H1 (cell line): ENCODE measurements at regions not wholly inside any gene's neighbourhood (a gene's known extent, or its start where the extent isn't known, plus 50 kb on each side); places are given as distances from the start of the nearest gene placed in this dataset.

Experiments used
- CTCF ChIA-PET: fragments of 300-600 bp; sonication (Branson Sonifier 250); formaldehyde crosslinking; loops from one replicate; lab custom pipeline; 2021; ENCODE audit not compliant: partially characterized antibody; lab: Charles Lee
- POLR2A ChIA-PET: fragments of 300-600 bp; sonication (Branson Sonifier 250); formaldehyde crosslinking; loops from one replicate; lab custom pipeline; 2021; ENCODE audit warnings: inconsistent platforms; ENCODE audit not compliant: partially characterized antibody; lab: Charles Lee
- DNase-seq, 2 experiments: peaks; one replicate each; pipeline versions ENCODE4 v3.0.0 to v3.0.0-alpha.2; 2010 to 2022; ENCODE audit warnings: low spot score in 2 of 2, low read depth in 1 of 2, mixed read lengths in 1 of 2
- FAIRE-seq: peaks from 2 replicates; lab custom pipeline; 2011; peaks lifted over from hg19 to GRCh38; lab: Jason Lieb, UNC
- H2AFZ ChIP-seq: 2 replicates; pipeline ENCODE4 v1.8.1; 2012; ENCODE audit warnings: low read length, inconsistent platforms
- H2AK5ac ChIP-seq: 2 replicates; pipeline ENCODE4 v1.6.1; 2013; ENCODE audit warnings: low read depth, low read length
- H2BK120ac ChIP-seq: replicated peaks from 2 replicates; pipeline ENCODE3; 2013; ENCODE audit warnings: low read depth, low read length, inconsistent platforms
- H2BK12ac ChIP-seq: 2 replicates; pipeline ENCODE4 v1.6.1; 2013; ENCODE audit warnings: low read depth, low read length
- H2BK15ac ChIP-seq: 2 replicates; pipeline ENCODE4 v1.6.1; 2013; ENCODE audit warnings: low read length
- H2BK20ac ChIP-seq: 2 replicates; pipeline ENCODE4 v1.6.1; 2013; ENCODE audit warnings: low read length
- H2BK5ac ChIP-seq: 2 replicates; pipeline ENCODE4 v1.6.1; 2013; ENCODE audit warnings: low read depth, low read length
- H3K14ac ChIP-seq: 2 replicates; pipeline ENCODE4 v1.6.1; 2013; ENCODE audit warnings: inconsistent platforms; ENCODE audit not compliant: insufficient read length
- H3K18ac ChIP-seq: 2 replicates; pipeline ENCODE4 v1.6.1; 2013; ENCODE audit warnings: low read length; ENCODE audit errors: extremely low read depth
- H3K23ac ChIP-seq: 2 replicates; pipeline ENCODE4 v1.6.1; 2013; ENCODE audit warnings: inconsistent platforms; ENCODE audit not compliant: insufficient read length
- H3K23me2 ChIP-seq: 2 replicates; pipeline ENCODE4 v1.6.1; 2013; ENCODE audit warnings: low read depth, low read length
- H3K27ac ChIP-seq: 2 replicates; pipeline ENCODE4 v1.6.1; 2011; ENCODE audit warnings: low read depth, low read length, inconsistent platforms
- H3K27me3 ChIP-seq, 4 experiments: replicated peaks in 1 of 4; 1 replicate in 1 of 4; 2 replicates in 3 of 4; pipeline versions ENCODE4 v1.6.1 to v1.8.1; 2011 to 2013; ENCODE audit warnings: low read length in 3 of 4, mild to moderate bottlenecking in 3 of 4, inconsistent platforms in 2 of 4, mixed read lengths in 2 of 4, moderate library complexity in 1 of 4; ENCODE audit not compliant: control insufficient read depth in 3 of 4, insufficient read depth in 3 of 4; ENCODE audit errors: extremely low read depth in 1 of 4
- H3K36me3 ChIP-seq, 4 experiments: 2 replicates each; pipeline versions ENCODE4 v1.6.1 to v1.8.1; 2011 to 2013; ENCODE audit warnings: mild to moderate bottlenecking in 4 of 4, low read length in 3 of 4, moderate library complexity in 2 of 4, control low read depth in 1 of 4, inconsistent platforms in 1 of 4; ENCODE audit not compliant: insufficient read depth in 4 of 4, control insufficient read depth in 2 of 4
- H3K4ac ChIP-seq: replicated peaks from 2 replicates; pipeline ENCODE3; 2013; ENCODE audit warnings: low read length, low read depth, mixed read lengths, inconsistent platforms; ENCODE audit not compliant: insufficient read length
- H3K4me1 ChIP-seq, 4 experiments: replicated peaks in 1 of 4; 1 replicate in 1 of 4; 2 replicates in 3 of 4; pipeline versions ENCODE4 v1.6.1 to v1.8.1; 2011 to 2013; ENCODE audit warnings: low read length in 3 of 4, inconsistent platforms in 2 of 4, mixed read lengths in 1 of 4; ENCODE audit not compliant: insufficient read depth in 4 of 4, control insufficient read depth in 3 of 4
- H3K4me2 ChIP-seq, 2 experiments: 2 replicates each; pipeline versions ENCODE4 v1.6.1 to v1.8.1; 2011 to 2013; ENCODE audit warnings: low read depth in 2 of 2, low read length in 2 of 2, control low read depth in 1 of 2, inconsistent platforms in 1 of 2, mild to moderate bottlenecking in 1 of 2; ENCODE audit not compliant: insufficient read depth in 1 of 2
- H3K4me3 ChIP-seq, 4 experiments: fragments of 200-600, 300-600 bp in 1 of 4; sonication (generic), shearing (Covaris generic), sonication (Bioruptor Twin) in 1 of 4; 2 replicates each; pipeline versions ENCODE4 v1.5.1 to v1.8.1; 2011 to 2016; ENCODE audit warnings: low read length in 4 of 4, low read depth in 3 of 4, control low read depth in 2 of 4, inconsistent platforms in 2 of 4, mild to moderate bottlenecking in 2 of 4, mixed read lengths in 1 of 4, moderate library complexity in 1 of 4; ENCODE audit not compliant: insufficient read depth in 2 of 4; ENCODE audit errors: extremely low read depth in 1 of 4
- H3K56ac ChIP-seq: replicated peaks from 2 replicates; pipeline ENCODE3; 2013; ENCODE audit warnings: low read depth, mild to moderate bottlenecking, mixed read lengths, low read length, inconsistent platforms; ENCODE audit not compliant: insufficient read length
- H3K79me1 ChIP-seq: 2 replicates; pipeline ENCODE4 v1.6.1; 2013; ENCODE audit warnings: low read depth, low read length, control low read depth
- H3K79me2 ChIP-seq, 2 experiments: 2 replicates each; pipeline versions ENCODE4 v1.6.1 to v1.8.1; 2012 to 2013; ENCODE audit warnings: low read length in 2 of 2, mild to moderate bottlenecking in 2 of 2, inconsistent platforms in 1 of 2; ENCODE audit not compliant: insufficient read depth in 2 of 2, control insufficient read depth in 1 of 2
- H3K9ac ChIP-seq, 4 experiments: replicated peaks in 1 of 4; 1 replicate in 1 of 4; 2 replicates in 3 of 4; pipeline versions ENCODE4 v1.6.1 to v1.8.1; 2011 to 2013; ENCODE audit warnings: low read depth in 3 of 4, low read length in 3 of 4, control low read depth in 2 of 4, mild to moderate bottlenecking in 2 of 4, moderate library complexity in 2 of 4, inconsistent platforms in 1 of 4; ENCODE audit errors: extremely low read depth in 1 of 4
- H3K9me3 ChIP-seq, 2 experiments: 2 replicates each; pipeline versions ENCODE4 v1.6.1 to v1.8.1; 2012 to 2013; ENCODE audit warnings: mild to moderate bottlenecking in 2 of 2, moderate library complexity in 2 of 2, control low read depth in 1 of 2, inconsistent platforms in 1 of 2, low read depth in 1 of 2, low read length in 1 of 2, mixed read lengths in 1 of 2; ENCODE audit not compliant: insufficient read depth in 2 of 2
- H4K20me1 ChIP-seq, 2 experiments: replicated peaks in 1 of 2; 2 replicates each; pipeline versions ENCODE3 to v1.8.1; 2011 to 2013; ENCODE audit warnings: inconsistent platforms in 2 of 2, low read length in 2 of 2, mild to moderate bottlenecking in 1 of 2; ENCODE audit not compliant: insufficient read depth in 2 of 2, control insufficient read depth in 1 of 2
- H4K5ac ChIP-seq: 2 replicates; pipeline ENCODE4 v1.6.1; 2013; ENCODE audit warnings: low read length, low read depth, mixed read lengths, inconsistent platforms; ENCODE audit not compliant: insufficient read length
- H4K8ac ChIP-seq: 2 replicates; pipeline ENCODE4 v1.8.0; 2013; ENCODE audit warnings: mild to moderate bottlenecking, moderate library complexity, low read length, inconsistent platforms; ENCODE audit not compliant: insufficient read depth; ENCODE audit errors: extremely low read depth
- H4K91ac ChIP-seq: replicated peaks from 2 replicates; pipeline ENCODE3; 2013; ENCODE audit warnings: low read length, mixed read lengths, inconsistent platforms; ENCODE audit not compliant: insufficient read length
- HDAC6 ChIP-seq: IDR thresholded peaks from one replicate; pipeline ENCODE4 v1.7.1; 2012; ENCODE audit warnings: low read depth, mild to moderate bottlenecking, inconsistent platforms, low read length, moderate library complexity
- NANOG ChIP-seq: IDR thresholded peaks from 2 replicates; pipeline ENCODE4 v1.6.1; 2011; ENCODE audit warnings: low read length, low read depth, mild to moderate bottlenecking, inconsistent platforms; ENCODE audit not compliant: insufficient read depth, poor library complexity, severe bottlenecking
- POLR2A ChIP-seq, 2 experiments: IDR thresholded peaks; 1 replicate in 1 of 2; 2 replicates in 1 of 2; pipeline ENCODE4 v1.6.1; 2011; ENCODE audit warnings: low read depth in 2 of 2, low read length in 2 of 2, mild to moderate bottlenecking in 2 of 2; ENCODE audit errors: control extremely low read depth in 1 of 2
- RFX5 ChIP-seq: IDR thresholded peaks from 2 replicates; pipeline ENCODE4 v1.6.1; 2011; ENCODE audit warnings: low read depth, low read length, improper control_type of control experiment, borderline replicate concordance
- SIX5 ChIP-seq: IDR thresholded peaks from 2 replicates; pipeline ENCODE4 v1.6.1; 2011; ENCODE audit warnings: mild to moderate bottlenecking, low read depth, low read length
- ZNF274 ChIP-seq: IDR thresholded peaks from 2 replicates; pipeline ENCODE4 v1.7.0; 2012; ENCODE audit warnings: low read length, borderline replicate concordance; ENCODE audit errors: extremely low read depth
- WGBS, 2 experiments: shearing (Covaris generic) in 1 of 2; methylation state at CpG; one replicate each; pipeline versions ENCODE4 v1.1.6 to v1.1.7; 2013 to 2015; ENCODE audit warnings: low lambda C conversion rate in 2 of 2, mixed read lengths in 2 of 2, inconsistent platforms in 1 of 2, low coverage in 1 of 2, missing lambda C conversion rate in 1 of 2; ENCODE audit not compliant: insufficient replicate concordance in 2 of 2, insufficient coverage in 1 of 2, insufficient read length in 1 of 2; ENCODE audit errors: extremely low coverage in 1 of 2, missing lambda C conversion rate in 1 of 2; 5-methylcytosine and 5-hydroxymethylcytosine counted together

- POLR2A ChIA-PET, result interaction anchor here (0.5 to 1.2 kb wide), 2 partner anchors 19 to 423 kb away, joined by 3 to 4 read pairs; no protein-coding TSS in a partner anchor
These were observed 239.9 kb upstream of the ATP2B1 start for GRCh38 chr12:89948271-89949175.

More at GRCh38 chr12:89948271-89949175, 239.9 kb upstream of the ATP2B1 start:
- Histone ChIP-seq H3K14ac (no peak overlapping the region), H3K56ac (no peak overlapping the region), H3K27ac (no peak overlapping the region), H4K8ac (no peak overlapping the region), H3K79me1 (no peaks in the 10 kb centered on the region), H2AK5ac (no peak overlapping the region), H3K18ac (no peak overlapping the region), H3K4me1 (peaks cover 0 to 7% (median 5%) of the 10 kb centered on the region in 4 experiments; a peak in 5 of 7 replicates), H4K5ac (no peak overlapping the region), H3K4me3 (no peak overlapping the region), H2BK20ac (no peak overlapping the region), H2BK5ac (no peak overlapping the region), H2AFZ (no peak overlapping the region), H3K27me3 (no peaks in the 10 kb centered on the region), H3K23me2 (no peaks in the 10 kb centered on the region), H3K23ac (no peak overlapping the region), H2BK12ac (no peak overlapping the region), H3K79me2 (no peaks in the 10 kb centered on the region), H2BK120ac (no peak overlapping the region), H3K4ac (no peak overlapping the region), H3K9ac (no peak overlapping the region), H4K20me1 (no peaks in the 10 kb centered on the region), H4K91ac (no peak overlapping the region), H2BK15ac (no peak overlapping the region), H3K9me3 (no peaks in the 10 kb centered on the region), H3K36me3 (no peaks in the 10 kb centered on the region), H3K4me2 (no peak overlapping the region)
- CTCF ChIA-PET, result interaction anchor here (0.6 kb wide), 1 partner anchor 263 kb away, joined by 4 read pairs; no protein-coding TSS in a partner anchor
- 89% methylated on average over 1 of the region's 1 CpG; no CpG with 5 or more reads in 1 of the 2 experiments for WGBS, 2 experiments
- no peak for FAIRE-seq
- DNase-seq, result no peak
- TF ChIP-seq HDAC6 (no peak), POLR2A (IDR thresholded peaks at IDR 0.05; ENCODE audit: control extremely low read depth in 1 of 2, low read depth in 2 of 2, low read length in 2 of 2) (no peak), NANOG (no peak), SIX5 (no peak), RFX5 (no peak), ZNF274 (no peak)
